SK-N-SH (cell line): ENCODE measurements at regions not wholly inside any gene's neighbourhood (a gene's known extent, or its start where the extent isn't known, plus 50 kb on each side); places are given as distances from the start of the nearest gene placed in this dataset.

ENCODE experiments used
- CTCF ChIA-PET: fragments of 300-600, 350-600 bp; formaldehyde crosslinking; extraction: SDS; loops from one replicate; lab custom pipeline; 2021; lab: Yijun Ruan, JAX
- POLR2A ChIA-PET: fragments of 350-600 bp; sonication (Branson Sonifier 250); formaldehyde crosslinking; extraction: SDS; loops from one replicate; lab custom pipeline; 2020; ENCODE audit warnings: antibody characterized with exemption, inconsistent platforms; lab: Yijun Ruan, JAX
- DNase-seq: peaks from one replicate; pipeline ENCODE4 v3.0.0; 2012
- H2AFZ ChIP-seq: fragments of 200-600 bp; sonication (generic); 2 replicates; pipeline ENCODE4 v1.8.1; 2016; ENCODE audit warnings: antibody characterized with exemption, mild to moderate bottlenecking, low read depth
- H3F3A ChIP-seq: fragments of 200-600 bp; sonication (generic); replicated peaks from 2 replicates; pipeline ENCODE3; 2016; ENCODE audit warnings: antibody characterized with exemption, mild to moderate bottlenecking; ENCODE audit not compliant: insufficient read depth
- H3K27ac ChIP-seq, 2 experiments: fragments of 200-500 bp in 1 of 2; fragments of 200-600 bp in 1 of 2; sonication (Bioruptor generic) in 1 of 2; sonication (generic), shearing (Covaris generic) in 1 of 2; 2 replicates each; pipeline versions ENCODE4 v1.5.1 to v1.6.1; 2014 to 2016; ENCODE audit warnings: low read depth in 2 of 2, inconsistent platforms in 1 of 2, low read length in 1 of 2, mild to moderate bottlenecking in 1 of 2, mixed read lengths in 1 of 2
- H3K27me3 ChIP-seq: fragments of 200-600 bp; sonication (generic), shearing (Covaris generic); 2 replicates; pipeline ENCODE4 v1.6.1; 2016; ENCODE audit warnings: mixed run types; ENCODE audit not compliant: insufficient read depth
- H3K36me3 ChIP-seq, 2 experiments: fragments of 200-500 bp in 1 of 2; fragments of 200-600 bp in 1 of 2; sonication (Bioruptor generic) in 1 of 2; sonication (generic) in 1 of 2; replicated peaks in 1 of 2; 2 replicates each; pipeline versions ENCODE3 to v1.5.1; 2014 to 2016; ENCODE audit warnings: low read length in 1 of 2, mild to moderate bottlenecking in 1 of 2; ENCODE audit not compliant: insufficient read depth in 2 of 2, control insufficient read depth in 1 of 2
- H3K4me1 ChIP-seq, 2 experiments: fragments of 200-500 bp in 1 of 2; fragments of 200-600 bp in 1 of 2; sonication (Bioruptor generic) in 1 of 2; sonication (generic), shearing (Covaris generic) in 1 of 2; 2 replicates each; pipeline versions ENCODE4 v1.5.1 to v1.6.1; 2014 to 2016; ENCODE audit warnings: low read depth in 1 of 2, low read length in 1 of 2, mixed run types in 1 of 2; ENCODE audit not compliant: insufficient read depth in 2 of 2, control insufficient read depth in 1 of 2
- H3K4me2 ChIP-seq: fragments of 200-600 bp; sonication (generic), shearing (Covaris generic); 2 replicates; pipeline ENCODE4 v1.6.1; 2017; ENCODE audit warnings: mixed run types
- H3K4me3 ChIP-seq, 2 experiments: fragments of 200-500 bp in 1 of 2; fragments of 200-600 bp in 1 of 2; sonication (Bioruptor generic) in 1 of 2; sonication (generic), shearing (Covaris generic) in 1 of 2; 2 replicates each; pipeline versions ENCODE4 v1.5.1 to v1.8.1; 2014 to 2016; ENCODE audit warnings: low read depth in 2 of 2, inconsistent platforms in 1 of 2, low read length in 1 of 2, mild to moderate bottlenecking in 1 of 2, mixed read lengths in 1 of 2, moderate library complexity in 1 of 2
- H3K79me2 ChIP-seq: fragments of 200-600 bp; sonication (generic); 2 replicates; pipeline ENCODE4 v1.8.1; 2017; ENCODE audit warnings: mild to moderate bottlenecking; ENCODE audit not compliant: insufficient read depth
- H3K9ac ChIP-seq: fragments of 200-600 bp; sonication (generic); 2 replicates; pipeline ENCODE4 v1.6.1; 2017; ENCODE audit warnings: mixed run types
- H3K9me2 ChIP-seq: fragments of 200-600 bp; sonication (generic); 2 replicates; pipeline ENCODE4 v1.6.1; 2017; ENCODE audit warnings: mixed run types
- H3K9me3 ChIP-seq: fragments of 200-600 bp; sonication (generic); 2 replicates; pipeline ENCODE4 v1.6.1; 2017; ENCODE audit warnings: mixed run types, mild to moderate bottlenecking, moderate library complexity
- H4K20me1 ChIP-seq: fragments of 200-600 bp; sonication (generic); 2 replicates; pipeline ENCODE4 v1.6.1; 2017; ENCODE audit warnings: mild to moderate bottlenecking, mixed run types; ENCODE audit not compliant: insufficient read depth
- CHD2 ChIP-seq: fragments of 150-350 bp; IDR thresholded peaks from 2 replicates; pipeline ENCODE4 v1.6.1; 2018; ENCODE audit warnings: low read length; ENCODE audit not compliant: partially characterized antibody
- CTCF ChIP-seq: fragments of 200-600 bp; sonication (generic); IDR thresholded peaks from 2 replicates; pipeline ENCODE4 v1.6.1; 2017; ENCODE audit warnings: antibody characterized with exemption, mild to moderate bottlenecking, moderate library complexity
- ELF1 ChIP-seq: IDR thresholded peaks from 2 replicates; pipeline ENCODE4 v1.4.0; 2012
- EP300 ChIP-seq, 2 experiments: IDR thresholded peaks; 2 replicates each; pipeline versions ENCODE4 v1.4.0 to v1.6.1; 2012; ENCODE audit warnings: borderline replicate concordance in 1 of 2, low read depth in 1 of 2, low read length in 1 of 2
- EZH2phosphoT487 ChIP-seq: fragments of 200-600 bp; sonication (generic); IDR thresholded peaks from 2 replicates; pipeline ENCODE4 v1.6.1; 2017; ENCODE audit warnings: low read depth, mixed run types, mild to moderate bottlenecking, antibody characterized with exemption, moderate library complexity, borderline replicate concordance
- FOSL2 ChIP-seq: IDR thresholded peaks from 2 replicates; pipeline ENCODE4 v1.4.0; 2012; ENCODE audit warnings: low read depth, mild to moderate bottlenecking, moderate library complexity, borderline replicate concordance
- FOXJ3 ChIP-seq: sonication (generic); formaldehyde crosslinking; IDR thresholded peaks from 2 replicates; pipeline ENCODE4 v1.5.1; 2020; ENCODE audit warnings: mild to moderate bottlenecking, missing genetic modification reagents
- GATA2 ChIP-seq: sonication (generic); formaldehyde crosslinking; IDR thresholded peaks from 2 replicates; pipeline ENCODE4 v1.5.0; 2020; ENCODE audit warnings: mild to moderate bottlenecking, missing genetic modification reagents
- MXI1 ChIP-seq: IDR thresholded peaks from 2 replicates; pipeline ENCODE4 v1.6.1; 2012; ENCODE audit warnings: mild to moderate bottlenecking, low read depth, low read length, improper control_type of control experiment
- NRF1 ChIP-seq: IDR thresholded peaks from 2 replicates; pipeline ENCODE4 v1.6.1; 2012; ENCODE audit warnings: low read depth, mild to moderate bottlenecking, low read length
- PBX3 ChIP-seq: IDR thresholded peaks from 2 replicates; pipeline ENCODE4; 2012
- POLR2AphosphoS5 ChIP-seq: IDR thresholded peaks from 2 replicates; pipeline ENCODE4 v1.6.1; 2012; ENCODE audit warnings: low read depth, low read length
- RAD21 ChIP-seq: IDR thresholded peaks from 2 replicates; pipeline ENCODE4 v1.6.1; 2012; ENCODE audit warnings: mild to moderate bottlenecking, low read length
- REST ChIP-seq: IDR thresholded peaks from 2 replicates; pipeline ENCODE4 v1.6.1; 2012; ENCODE audit warnings: mild to moderate bottlenecking, low read depth, low read length, moderate library complexity
- RXRA ChIP-seq: IDR thresholded peaks from 2 replicates; pipeline ENCODE4 v1.4.0; 2012; ENCODE audit warnings: low read depth, mild to moderate bottlenecking, borderline replicate concordance
- TAF1 ChIP-seq: IDR thresholded peaks from 2 replicates; pipeline ENCODE4 v1.6.1; 2012; ENCODE audit warnings: low read depth, mild to moderate bottlenecking, low read length, moderate library complexity, borderline replicate concordance
- TEAD4 ChIP-seq: IDR thresholded peaks from 2 replicates; pipeline ENCODE4 v1.4.0; 2012; ENCODE audit warnings: mild to moderate bottlenecking, borderline replicate concordance; ENCODE audit not compliant: insufficient read depth
- YY1 ChIP-seq: IDR thresholded peaks from 2 replicates; pipeline ENCODE4 v1.4.0; 2012; ENCODE audit warnings: low read depth, mild to moderate bottlenecking
- WGBS: methylation state at CpG from one replicate; pipeline ENCODE4 v1.1.6; 2017; ENCODE audit warnings: low lambda C conversion rate; 5-methylcytosine and 5-hydroxymethylcytosine counted together
- TF ChIP-seq, protein P1 (sequence below): fragments of 150-350 bp; IDR thresholded peaks from 2 replicates; pipeline ENCODE4 v1.6.1; 2017; ENCODE audit warnings: antibody characterized with exemption, low read length, low read depth, borderline replicate concordance

GRCh38 chr3:177249203-177249602 lies 51.9 kb upstream of the TBL1XR1 start:
- WGBS = 90% methylated on average over 9 of the region's 9 CpGs
- CTCF ChIA-PET = no interaction called here

GRCh38 chr3:177250151-177250550 lies 52.9 kb upstream of the TBL1XR1 start:
- Histone ChIP-seq H3K9me3 (no peaks in the 10 kb centered on the region), H3K4me2 (no peak overlapping the region), H3K4me3 (no peak overlapping the region), H3K79me2 (no peaks in the 10 kb centered on the region), H3F3A (no peaks in the 10 kb centered on the region), H3K9ac (no peak overlapping the region), H3K27ac (no peak overlapping the region), H3K27me3 (no peaks in the 10 kb centered on the region), H3K4me1 (no peaks in the 10 kb centered on the region; a peak in 1 of 4 replicates), H3K36me3 (no peaks in the 10 kb centered on the region), H4K20me1 (no peaks in the 10 kb centered on the region), H2AFZ (no peak overlapping the region), H3K9me2 (no peaks in the 10 kb centered on the region)
- ChIA-PET POLR2A (no interaction called here), CTCF (no interaction called here)
- 86% methylated on average over 1 of the region's 1 CpG for WGBS
- no peak for DNase-seq
- TF ChIP-seq NRF1 (no peak), EZH2phosphoT487 (no peak), YY1 (no peak), PBX3 (no peak), FOXJ3 (CRISPR knock-in tag) (no peak), CTCF (no peak), ELF1 (no peak), EP300 (IDR thresholded peaks at IDR 0.05; ENCODE audit: borderline replicate concordance in 1 of 2, low read depth in 1 of 2, low read length in 1 of 2) (no peak), CHD2 (no peak), RXRA (no peak)

More at GRCh38 chr3:177249203-177249602, 51.9 kb upstream of the TBL1XR1 start:
- H3K4me1 ChIP-seq = no peaks in the 10 kb centered on the region; a peak in 1 of 4 replicates
- H4K20me1 ChIP-seq = no peaks in the 10 kb centered on the region
- POLR2A ChIA-PET = interaction anchor here (0.5 kb wide), 1 partner anchor 9 kb away, joined by 4 read pairs; no protein-coding TSS in a partner anchor
- DNase-seq = no peak
- no peak overlapping the region for H3K4me3 ChIP-seq
- H3K27ac ChIP-seq = no peak overlapping the region
- H3K9ac ChIP-seq = no peak overlapping the region
- H3K9me3 ChIP-seq = no peaks in the 10 kb centered on the region
- H3K79me2 ChIP-seq = no peaks in the 10 kb centered on the region
- H2AFZ ChIP-seq = no peak overlapping the region
- no peak for TF ChIP-seq RXRA
- TF ChIP-seq, protein P1, sequence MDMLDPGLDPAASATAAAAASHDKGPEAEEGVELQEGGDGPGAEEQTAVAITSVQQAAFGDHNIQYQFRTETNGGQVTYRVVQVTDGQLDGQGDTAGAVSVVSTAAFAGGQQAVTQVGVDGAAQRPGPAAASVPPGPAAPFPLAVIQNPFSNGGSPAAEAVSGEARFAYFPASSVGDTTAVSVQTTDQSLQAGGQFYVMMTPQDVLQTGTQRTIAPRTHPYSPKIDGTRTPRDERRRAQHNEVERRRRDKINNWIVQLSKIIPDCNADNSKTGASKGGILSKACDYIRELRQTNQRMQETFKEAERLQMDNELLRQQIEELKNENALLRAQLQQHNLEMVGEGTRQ = no peak
- TF ChIP-seq RAD21 = no peak
- no peak for TF ChIP-seq REST
- TF ChIP-seq POLR2AphosphoS5 = no peak
- TF ChIP-seq FOSL2 = no peak
- no peak for TF ChIP-seq ELF1
- no peak for TF ChIP-seq EZH2phosphoT487
- no peak for TF ChIP-seq CHD2
- no peak for TF ChIP-seq TEAD4
- TF ChIP-seq MXI1 = no peak
- TF ChIP-seq TAF1 = no peak
- TF ChIP-seq GATA2 (CRISPR knock-in tag) = no peak
- no peak overlapping the region for H3K4me2 ChIP-seq
- no peaks in the 10 kb centered on the region for H3F3A ChIP-seq
- no peaks in the 10 kb centered on the region for H3K36me3 ChIP-seq
- H3K27me3 ChIP-seq = no peaks in the 10 kb centered on the region
- no peaks in the 10 kb centered on the region for H3K9me2 ChIP-seq
